Breast epithelium (tissue), 3 donors: ENCODE measurements at regions not wholly inside any gene's neighbourhood (a gene's known extent, or its start where the extent isn't known, plus 50 kb on each side); places are given as distances from the start of the nearest gene placed in this dataset.

Experiments
- CTCF ChIP-seq, 3 donors: fragments of 450-650 bp; IDR thresholded peaks; one replicate each; pipeline ENCODE4 v1.5.1; 2016 to 2017; ENCODE audit warnings: antibody characterized with exemption in 3 of 3, mild to moderate bottlenecking in 3 of 3, moderate library complexity in 3 of 3
- POLR2AphosphoS5 ChIP-seq, 3 donors: sonication (generic); formaldehyde crosslinking; IDR thresholded peaks; one replicate each; pipeline ENCODE4 v1.6.1; 2017; ENCODE audit warnings: antibody characterized with exemption in 3 of 3

- TF ChIP-seq CTCF (IDR thresholded peaks at IDR 0.05), result no peak
- no peak for TF ChIP-seq POLR2AphosphoS5 (IDR thresholded peaks at IDR 0.05)
These were observed 66.2 kb upstream of the APOBEC4 start for GRCh38 chr1:183719289-183719688.
